ENCODE measurements at regions not wholly inside any gene's neighbourhood (a gene's known extent, or its start where the extent isn't known, plus 50 kb on each side); places are given as distances from the start of the nearest gene placed in this dataset.

DNA sequence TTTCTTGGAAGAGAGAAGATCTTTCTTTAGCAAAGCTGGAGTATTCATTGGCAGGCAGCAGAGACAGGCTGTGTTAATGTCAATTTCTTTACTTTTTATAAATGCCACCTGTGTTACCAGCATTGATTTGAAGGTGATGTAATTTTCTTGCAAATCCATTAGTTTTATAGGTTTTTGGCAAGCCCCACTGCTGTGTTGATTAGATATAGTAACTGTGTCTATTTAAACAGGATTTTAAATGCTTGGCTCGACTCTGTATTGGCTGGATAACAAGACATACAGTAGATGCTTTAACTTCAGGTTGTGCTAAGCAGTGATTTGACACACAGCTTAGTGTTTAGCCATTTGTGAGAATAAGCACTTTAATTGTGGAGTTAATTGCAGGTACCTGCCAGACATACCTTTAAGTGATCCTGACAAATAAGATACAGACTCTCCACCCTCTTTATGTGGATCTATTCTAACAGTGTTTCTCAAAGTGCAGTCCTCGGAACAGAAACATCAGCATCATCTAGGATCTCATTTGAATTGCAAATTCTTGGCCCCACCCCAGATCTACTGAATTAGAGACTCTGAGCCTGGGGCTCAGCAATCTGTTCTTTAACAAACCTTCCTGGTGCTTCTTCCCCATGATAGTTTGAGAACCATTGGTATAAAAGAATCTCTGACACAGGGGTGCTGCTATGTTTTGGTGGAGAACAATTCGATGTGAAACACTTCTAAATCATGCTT is 397.5 kb downstream of the HDGFL1 start:
- TF ChIP-seq, protein P1, sequence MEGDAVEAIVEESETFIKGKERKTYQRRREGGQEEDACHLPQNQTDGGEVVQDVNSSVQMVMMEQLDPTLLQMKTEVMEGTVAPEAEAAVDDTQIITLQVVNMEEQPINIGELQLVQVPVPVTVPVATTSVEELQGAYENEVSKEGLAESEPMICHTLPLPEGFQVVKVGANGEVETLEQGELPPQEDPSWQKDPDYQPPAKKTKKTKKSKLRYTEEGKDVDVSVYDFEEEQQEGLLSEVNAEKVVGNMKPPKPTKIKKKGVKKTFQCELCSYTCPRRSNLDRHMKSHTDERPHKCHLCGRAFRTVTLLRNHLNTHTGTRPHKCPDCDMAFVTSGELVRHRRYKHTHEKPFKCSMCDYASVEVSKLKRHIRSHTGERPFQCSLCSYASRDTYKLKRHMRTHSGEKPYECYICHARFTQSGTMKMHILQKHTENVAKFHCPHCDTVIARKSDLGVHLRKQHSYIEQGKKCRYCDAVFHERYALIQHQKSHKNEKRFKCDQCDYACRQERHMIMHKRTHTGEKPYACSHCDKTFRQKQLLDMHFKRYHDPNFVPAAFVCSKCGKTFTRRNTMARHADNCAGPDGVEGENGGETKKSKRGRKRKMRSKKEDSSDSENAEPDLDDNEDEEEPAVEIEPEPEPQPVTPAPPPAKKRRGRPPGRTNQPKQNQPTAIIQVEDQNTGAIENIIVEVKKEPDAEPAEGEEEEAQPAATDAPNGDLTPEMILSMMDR (IDR thresholded peaks at IDR 0.05), result no peak
- TF ChIP-seq POLR2A (IDR thresholded peaks at IDR 0.05), result no peak
